Omental fat pad (tissue), 3 donors: ENCODE measurements at regions not wholly inside any gene's neighbourhood (a gene's known extent, or its start where the extent isn't known, plus 50 kb on each side); places are given as distances from the start of the nearest gene placed in this dataset.

ENCODE experiments used
- ATAC-seq: fragments of 150-250 bp; one replicate; pipeline ENCODE4 v1.9.1; 2016; ENCODE audit warnings: mild to moderate bottlenecking, moderate library complexity; ENCODE audit not compliant: low FRiP score
- DNase-seq: peaks from one replicate; pipeline ENCODE4 v3.0.0-alpha.2; 2019; ENCODE audit warnings: low spot score
- CTCF ChIP-seq, 3 donors: fragments of 450-650 bp; IDR thresholded peaks; one replicate each; pipeline ENCODE4 v1.5.1; 2016 to 2017; ENCODE audit warnings: antibody characterized with exemption in 3 of 3, mild to moderate bottlenecking in 3 of 3, moderate library complexity in 2 of 3

- TF ChIP-seq CTCF (IDR thresholded peaks at IDR 0.05): no peak
- ATAC-seq: no peak
- no peak for DNase-seq
Measured at GRCh38 chr2:207244971-207245925, 79.5 kb upstream of the KLF7 start.

- DNase-seq (no peak), ATAC-seq (no peak)
- TF ChIP-seq CTCF (IDR thresholded peaks at IDR 0.05): no peak
Measured at GRCh38 chr2:207248702-207249377, 83.1 kb upstream of the KLF7 start.

GRCh38 chr2:207251022-207251421 is 85.3 kb upstream of the KLF7 start:
- TF ChIP-seq CTCF (IDR thresholded peaks at IDR 0.05): no peak
- ATAC-seq (no peak), DNase-seq (no peak)

- DNase-seq (no peak), ATAC-seq (no peak)
- TF ChIP-seq CTCF (IDR thresholded peaks at IDR 0.05): no peak
Measured at GRCh38 chr2:207251573-207252192, 85.9 kb upstream of the KLF7 start.

- DNase-seq (no peak), ATAC-seq (no peak)
- no peak for TF ChIP-seq CTCF (IDR thresholded peaks at IDR 0.05)
Measured at GRCh38 chr2:207252416-207252815, 86.7 kb upstream of the KLF7 start.

GRCh38 chr2:207252979-207253645 is 87.4 kb upstream of the KLF7 start:
- DNase-seq: no peak
- no peak for TF ChIP-seq CTCF (IDR thresholded peaks at IDR 0.05)
- ATAC-seq: no peak
